ENCODE measurements at regions not wholly inside any gene's neighbourhood (a gene's known extent, or its start where the extent isn't known, plus 50 kb on each side); places are given as distances from the start of the nearest gene placed in this dataset.
"Not testable (repeated sequence)": the region's sequence is repeated elsewhere in the genome, so short reads cannot be mapped to it uniquely, and the experiment has no call there.

- DNase-seq, result no peak
These were observed 239.2 kb downstream of the RPIA start for GRCh38 chr2:88930659-88931058.

- no peak for DNase-seq
These were observed 241.2 kb downstream of the RPIA start for GRCh38 chr2:88932686-88933085.

GRCh38 chr2:88933091-88933490, 241.6 kb downstream of the RPIA start:
- DNase-seq, result no peak

- no peak for DNase-seq
These were observed 242.5 kb downstream of the RPIA start for GRCh38 chr2:88933980-88934379.

- not testable (repeated sequence) for DNase-seq
These were observed 249.7 kb downstream of the RPIA start for GRCh38 chr2:88941178-88941577.

- DNase-seq, result no peak
These were observed 251.3 kb downstream of the RPIA start for GRCh38 chr2:88942798-88943197.

GRCh38 chr2:88949336-88949735, 257.9 kb downstream of the RPIA start:
- DNase-seq, result no peak

- no peak for DNase-seq
These were observed 258.5 kb downstream of the RPIA start for GRCh38 chr2:88950010-88950409.

GRCh38 chr2:88955607-88956006, 264.1 kb downstream of the RPIA start:
- DNase-seq, result no peak

- no peak for DNase-seq
These were observed 268.2 kb downstream of the RPIA start for GRCh38 chr2:88959480-88960204.

GRCh38 chr2:88961323-88961722, 269.9 kb downstream of the RPIA start:
- not testable (repeated sequence) for DNase-seq

GRCh38 chr2:88967844-88968243, 276.4 kb downstream of the RPIA start:
- DNase-seq, result no peak

- not testable (repeated sequence) for DNase-seq
These were observed 286.5 kb downstream of the RPIA start for GRCh38 chr2:88978011-88978410.

GRCh38 chr2:88978446-88978845, 287.0 kb downstream of the RPIA start:
- DNase-seq, result not testable (repeated sequence)

- DNase-seq, result not testable (repeated sequence)
These were observed 292.6 kb downstream of the RPIA start for GRCh38 chr2:88984079-88984478.

GRCh38 chr2:88986721-88987330, 295.4 kb downstream of the RPIA start:
- not testable (repeated sequence) for DNase-seq

GRCh38 chr2:88988617-88989016, 297.1 kb downstream of the RPIA start:
- DNase-seq, result not testable (repeated sequence)

- DNase-seq, result not testable (repeated sequence)
These were observed 301.3 kb downstream of the RPIA start for GRCh38 chr2:88992819-88993218.

GRCh38 chr2:88994856-88995255, 303.4 kb downstream of the RPIA start:
- not testable (repeated sequence) for DNase-seq

GRCh38 chr2:88996588-88996987, 305.1 kb downstream of the RPIA start:
- not testable (repeated sequence) for DNase-seq

- no peak for DNase-seq
These were observed 307.9 kb downstream of the RPIA start for GRCh38 chr2:88999365-88999764.

- DNase-seq, result no peak
These were observed 308.8 kb downstream of the RPIA start for GRCh38 chr2:89000235-89000634.

GRCh38 chr2:89004238-89004637, 312.8 kb downstream of the RPIA start:
- DNase-seq, result not testable (repeated sequence)

GRCh38 chr2:89020566-89020965, 329.1 kb downstream of the RPIA start:
- DNase-seq, result not testable (repeated sequence)

- DNase-seq, result not testable (repeated sequence)
These were observed 334.8 kb downstream of the RPIA start for GRCh38 chr2:89026296-89026695.

Data from stimulated activated CD4-positive, alpha-beta T cell treated with anti-CD3 and anti-CD28 coated beads, Interleukin-4, amount 100 ng/mL, for 24 hours (primary cell).